ENCODE measurements at regions not wholly inside any gene's neighbourhood (a gene's known extent, or its start where the extent isn't known, plus 50 kb on each side); places are given as distances from the start of the nearest gene placed in this dataset.

DNA sequence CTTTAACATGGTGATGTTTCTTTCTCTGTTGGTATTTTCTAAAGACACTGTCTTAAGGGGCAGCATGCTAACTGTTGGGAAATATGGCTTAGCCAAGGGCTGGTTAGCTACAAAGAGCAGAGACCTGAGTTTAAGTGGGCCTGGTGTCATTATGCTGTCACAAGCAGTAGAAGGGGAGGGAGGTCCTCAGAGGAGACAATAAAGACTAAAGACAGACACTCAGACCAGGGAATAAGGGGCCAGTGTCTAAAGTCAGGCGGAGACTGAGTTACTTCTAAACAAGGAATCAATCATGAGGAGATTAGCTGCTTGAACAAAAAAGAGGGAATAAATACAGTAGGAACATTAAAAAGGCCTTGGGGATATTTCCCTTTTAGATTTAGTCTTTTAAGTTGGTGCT is 142.7 kb upstream of the DPPA4 start:
- ChIA-PET POLR2A (no interaction called here), CTCF (no interaction called here)
- no peak for DNase-seq (ENCODE audit: low read depth, low spot score)
- TF ChIP-seq, protein P1, sequence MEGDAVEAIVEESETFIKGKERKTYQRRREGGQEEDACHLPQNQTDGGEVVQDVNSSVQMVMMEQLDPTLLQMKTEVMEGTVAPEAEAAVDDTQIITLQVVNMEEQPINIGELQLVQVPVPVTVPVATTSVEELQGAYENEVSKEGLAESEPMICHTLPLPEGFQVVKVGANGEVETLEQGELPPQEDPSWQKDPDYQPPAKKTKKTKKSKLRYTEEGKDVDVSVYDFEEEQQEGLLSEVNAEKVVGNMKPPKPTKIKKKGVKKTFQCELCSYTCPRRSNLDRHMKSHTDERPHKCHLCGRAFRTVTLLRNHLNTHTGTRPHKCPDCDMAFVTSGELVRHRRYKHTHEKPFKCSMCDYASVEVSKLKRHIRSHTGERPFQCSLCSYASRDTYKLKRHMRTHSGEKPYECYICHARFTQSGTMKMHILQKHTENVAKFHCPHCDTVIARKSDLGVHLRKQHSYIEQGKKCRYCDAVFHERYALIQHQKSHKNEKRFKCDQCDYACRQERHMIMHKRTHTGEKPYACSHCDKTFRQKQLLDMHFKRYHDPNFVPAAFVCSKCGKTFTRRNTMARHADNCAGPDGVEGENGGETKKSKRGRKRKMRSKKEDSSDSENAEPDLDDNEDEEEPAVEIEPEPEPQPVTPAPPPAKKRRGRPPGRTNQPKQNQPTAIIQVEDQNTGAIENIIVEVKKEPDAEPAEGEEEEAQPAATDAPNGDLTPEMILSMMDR (IDR thresholded peaks at IDR 0.05; ENCODE audit: low read depth, low read length): no peak
- Histone ChIP-seq H3K27ac (ENCODE audit: low read depth, low read length) (no peak overlapping the region), H3K4me3 (ENCODE audit: low read depth, low read length) (no peak overlapping the region), H3K27me3 (ENCODE audit: control insufficient read depth, insufficient read depth, low read length) (no peaks in the 10 kb centered on the region), H3K9me3 (ENCODE audit: control insufficient read depth, insufficient read depth, low read length) (no peaks in the 10 kb centered on the region)

DNA sequence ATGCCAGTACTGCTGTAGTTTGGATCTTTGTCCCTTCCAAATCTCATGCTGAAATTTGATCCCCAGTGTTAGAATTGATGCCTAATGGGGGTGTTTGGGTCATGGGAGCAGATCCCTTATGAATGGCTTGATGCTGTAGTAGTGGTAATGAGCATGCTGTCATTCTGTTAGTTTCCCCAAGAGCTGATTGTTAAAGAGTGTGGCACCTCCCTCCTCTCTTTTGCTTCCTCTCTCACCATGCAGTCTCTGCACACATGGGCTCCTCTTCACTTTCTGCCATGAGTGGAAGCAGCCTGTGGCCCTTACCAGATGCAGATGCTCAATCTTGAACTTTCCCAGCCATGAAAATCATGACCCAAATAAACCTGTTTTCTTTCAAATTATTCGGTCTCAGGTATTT is 141.3 kb upstream of the DPPA4 start:
- TF ChIP-seq, protein P1 (IDR thresholded peaks at IDR 0.05; ENCODE audit: low read depth, low read length): no peak
- CTCF ChIA-PET: no interaction called here
- POLR2A ChIA-PET: no interaction called here
- no peak overlapping the region for H3K4me3 ChIP-seq (ENCODE audit: low read depth, low read length)
- no peak overlapping the region for H3K27ac ChIP-seq (ENCODE audit: low read depth, low read length)
- no peaks in the 10 kb centered on the region for H3K9me3 ChIP-seq (ENCODE audit: control insufficient read depth, insufficient read depth, low read length)
- no peaks in the 10 kb centered on the region for H3K27me3 ChIP-seq (ENCODE audit: control insufficient read depth, insufficient read depth, low read length)
- no peak for DNase-seq (ENCODE audit: low read depth, low spot score)

DNA sequence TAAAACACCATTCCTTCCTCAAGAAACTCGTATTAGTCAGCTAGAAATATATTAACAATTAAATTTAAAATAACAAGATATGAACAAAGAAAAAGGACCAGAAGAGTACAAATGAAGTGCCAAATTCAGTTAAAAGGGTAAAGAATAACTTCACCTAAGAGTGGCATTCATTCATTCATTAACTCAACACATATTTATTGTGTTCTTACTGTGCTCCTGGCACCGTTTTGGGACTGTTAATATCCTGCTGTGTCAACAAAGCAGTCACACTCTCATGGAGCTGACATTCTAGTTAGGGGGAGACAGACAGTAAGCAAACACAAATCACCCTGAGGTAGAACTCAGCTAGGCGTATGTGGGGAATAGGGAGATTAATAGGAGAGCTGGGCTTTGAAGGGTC is 123.6 kb upstream of the DPPA4 start:
- POLR2A ChIA-PET: no interaction called here
- H3K27me3 ChIP-seq (ENCODE audit: control insufficient read depth, insufficient read depth, low read length): no peaks in the 10 kb centered on the region
- TF ChIP-seq, protein P1 (IDR thresholded peaks at IDR 0.05; ENCODE audit: low read depth, low read length): no peak
- H3K4me3 ChIP-seq (ENCODE audit: low read depth, low read length): no peak overlapping the region
- H3K9me3 ChIP-seq (ENCODE audit: control insufficient read depth, insufficient read depth, low read length): no peaks in the 10 kb centered on the region
- DNase-seq (ENCODE audit: low read depth, low spot score): no peak
- H3K27ac ChIP-seq (ENCODE audit: low read depth, low read length): no peak overlapping the region
- CTCF ChIA-PET: no interaction called here

DNA sequence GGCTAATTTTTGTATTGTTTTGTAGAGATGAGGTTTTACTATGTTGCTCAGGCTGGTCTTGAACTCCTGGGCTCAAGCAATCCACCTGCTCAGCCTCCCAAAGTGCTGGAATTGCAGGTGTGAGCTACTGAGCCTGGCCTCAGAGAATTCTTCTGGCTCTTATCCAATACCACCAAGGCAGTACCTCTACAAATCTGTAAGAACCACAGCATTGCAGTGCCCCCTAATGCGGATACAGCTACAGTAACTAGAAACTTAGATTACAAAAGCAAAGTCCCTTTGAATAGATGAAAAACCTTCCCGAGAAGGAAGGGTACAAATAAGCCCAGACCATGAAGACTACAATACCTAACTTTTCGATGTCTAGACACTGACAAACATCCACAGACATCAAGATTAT is 107.9 kb upstream of the DPPA4 start:
- Histone ChIP-seq H3K9me3 (ENCODE audit: control insufficient read depth, insufficient read depth, low read length) (peaks cover 7% of the 10 kb centered on the region), H3K4me3 (ENCODE audit: low read depth, low read length) (no peak overlapping the region), H3K27ac (ENCODE audit: low read depth, low read length) (no peak overlapping the region), H3K27me3 (ENCODE audit: control insufficient read depth, insufficient read depth, low read length) (no peaks in the 10 kb centered on the region)
- DNase-seq (ENCODE audit: low read depth, low spot score): no peak
- TF ChIP-seq, protein P1 (IDR thresholded peaks at IDR 0.05; ENCODE audit: low read depth, low read length): no peak
- POLR2A ChIA-PET: no interaction called here
- CTCF ChIA-PET: no interaction called here

DNA sequence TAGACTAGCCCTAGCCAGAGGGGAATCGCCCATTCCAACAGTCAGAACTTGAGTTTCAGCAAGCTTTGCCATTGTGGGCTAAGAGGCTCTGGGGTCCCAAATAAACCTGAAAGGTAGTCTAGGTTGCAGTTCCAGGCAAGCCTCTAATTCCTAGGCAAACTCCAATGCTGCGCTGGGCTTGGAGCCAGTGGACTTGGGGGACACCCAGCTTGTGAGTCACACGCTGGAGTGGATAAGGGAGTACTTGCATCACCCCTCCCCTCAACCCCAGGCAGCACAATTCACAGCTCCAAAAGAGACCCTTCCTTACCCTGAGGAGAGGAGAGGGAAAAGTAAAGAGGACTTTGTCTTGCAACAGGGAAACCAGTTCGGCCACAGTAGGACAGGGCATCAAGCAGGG is 105.2 kb upstream of the DPPA4 start:
- no peaks in the 10 kb centered on the region for H3K27me3 ChIP-seq (ENCODE audit: control insufficient read depth, insufficient read depth, low read length)
- no peak overlapping the region for H3K4me3 ChIP-seq (ENCODE audit: low read depth, low read length)
- ChIA-PET POLR2A (no interaction called here), CTCF (no interaction called here)
- H3K27ac ChIP-seq (ENCODE audit: low read depth, low read length): no peak overlapping the region
- TF ChIP-seq, protein P1 (IDR thresholded peaks at IDR 0.05; ENCODE audit: low read depth, low read length): no peak
- no peak for DNase-seq (ENCODE audit: low read depth, low spot score)
- H3K9me3 ChIP-seq (ENCODE audit: control insufficient read depth, insufficient read depth, low read length): peaks cover 7% of the 10 kb centered on the region
